Amniotic epithelial cell (primary cell): ENCODE measurements at regions not wholly inside any gene's neighbourhood (a gene's known extent, or its start where the extent isn't known, plus 50 kb on each side); places are given as distances from the start of the nearest gene placed in this dataset.

Source experiments
- DNase-seq: peaks from one replicate; pipeline ENCODE4 v3.0.0-alpha.2; 2010; ENCODE audit warnings: low read depth

GRCh38 chr9:107925749-107926297 is 436.3 kb upstream of the KLF4 start:
- DNase-seq = no peak

GRCh38 chr9:107922260-107922659 is 432.7 kb upstream of the KLF4 start:
- no peak for DNase-seq

GRCh38 chr9:107919263-107919662 is 429.7 kb upstream of the KLF4 start:
- DNase-seq = no peak

GRCh38 chr9:107918749-107919148 is 429.2 kb upstream of the KLF4 start:
- no peak for DNase-seq

- no peak for DNase-seq
Observed at GRCh38 chr9:107914151-107914550, 424.6 kb upstream of the KLF4 start.

- no peak for DNase-seq
Observed at GRCh38 chr9:107907715-107908114, 418.1 kb upstream of the KLF4 start.

- DNase-seq = no peak
Observed at GRCh38 chr9:107907255-107907654, 417.7 kb upstream of the KLF4 start.

GRCh38 chr9:107906074-107906473 is 416.5 kb upstream of the KLF4 start:
- DNase-seq = no peak

GRCh38 chr9:107905308-107906020 is 415.9 kb upstream of the KLF4 start:
- DNase-seq = no peak

GRCh38 chr9:107899961-107900330 is 410.4 kb upstream of the KLF4 start:
- DNase-seq = no peak

- DNase-seq = no peak
Observed at GRCh38 chr9:107898761-107899160, 409.2 kb upstream of the KLF4 start.

- no peak for DNase-seq
Observed at GRCh38 chr9:107896544-107896943, 407.0 kb upstream of the KLF4 start.

- peak; percentile 35 for DNase-seq
Observed at GRCh38 chr9:107895501-107896001, 406.0 kb upstream of the KLF4 start.

- peak; percentile 97 for DNase-seq
Observed at GRCh38 chr9:107894572-107895261, 405.1 kb upstream of the KLF4 start.

GRCh38 chr9:107890921-107891465 is 401.4 kb upstream of the KLF4 start:
- DNase-seq = no peak

GRCh38 chr9:107888773-107889227 is 399.2 kb upstream of the KLF4 start:
- no peak for DNase-seq

GRCh38 chr9:107886826-107887225 is 397.3 kb upstream of the KLF4 start:
- DNase-seq = no peak

GRCh38 chr9:107883496-107884124 is 394.0 kb upstream of the KLF4 start:
- no peak for DNase-seq

GRCh38 chr9:107881626-107882300 is 392.2 kb upstream of the KLF4 start:
- peak; percentile 67 for DNase-seq

- no peak for DNase-seq
Observed at GRCh38 chr9:107878462-107878861, 388.9 kb upstream of the KLF4 start.

GRCh38 chr9:107875571-107875980 is 386.0 kb upstream of the KLF4 start:
- DNase-seq = no peak
